K562 (cell line): ENCODE measurements at regions not wholly inside any gene's neighbourhood (a gene's known extent, or its start where the extent isn't known, plus 50 kb on each side); places are given as distances from the start of the nearest gene placed in this dataset.

Experiments
- EZH2 ChIP-seq: IDR thresholded peaks from 2 replicates; pipeline ENCODE4 v1.6.1; 2012; ENCODE audit warnings: low read depth, mild to moderate bottlenecking, inconsistent platforms, low read length, borderline replicate concordance
- RCOR1 ChIP-seq, 2 experiments: IDR thresholded peaks; 2 replicates each; pipeline ENCODE4 v1.6.1; 2012; ENCODE audit warnings: low read depth in 2 of 2, low read length in 2 of 2, borderline replicate concordance in 1 of 2, improper control_type of control experiment in 1 of 2
- SETDB1 ChIP-seq: IDR thresholded peaks from one replicate; pipeline ENCODE4 v1.6.1; 2012; ENCODE audit warnings: low read length, control low read depth, inconsistent platforms
- SMAD4 ChIP-seq: fragments of 250-450 bp; sonication (Bioruptor Pico); conservative IDR thresholded peaks from 2 replicates; pipeline ENCODE4 v1.8.0; 2021; ENCODE audit warnings: inconsistent platforms, mild to moderate bottlenecking, moderate library complexity
- SMARCC2 ChIP-seq: fragments of 450-650 bp; IDR thresholded peaks from 2 replicates; pipeline ENCODE4 v1.6.1; 2017; ENCODE audit warnings: antibody characterized with exemption, moderate library complexity, mild to moderate bottlenecking, low read depth
- TF ChIP-seq, protein P1 (sequence below): fragments of 450-650 bp; IDR thresholded peaks from 2 replicates; pipeline ENCODE4 v1.6.1; 2016
- TF ChIP-seq, protein P2 (sequence below), 3 experiments: IDR thresholded peaks in 2 of 3; conservative IDR thresholded peaks in 1 of 3; 2 replicates each; pipeline ENCODE4 v1.5.1; 2011 to 2012; ENCODE audit warnings: low read length in 3 of 3, mild to moderate bottlenecking in 3 of 3, control low read depth in 2 of 3, improper control_type of control experiment in 1 of 3, inconsistent platforms in 1 of 3, low read depth in 1 of 3, mixed read lengths in 1 of 3, moderate library complexity in 1 of 3; ENCODE audit not compliant: insufficient read depth in 2 of 3

DNA sequence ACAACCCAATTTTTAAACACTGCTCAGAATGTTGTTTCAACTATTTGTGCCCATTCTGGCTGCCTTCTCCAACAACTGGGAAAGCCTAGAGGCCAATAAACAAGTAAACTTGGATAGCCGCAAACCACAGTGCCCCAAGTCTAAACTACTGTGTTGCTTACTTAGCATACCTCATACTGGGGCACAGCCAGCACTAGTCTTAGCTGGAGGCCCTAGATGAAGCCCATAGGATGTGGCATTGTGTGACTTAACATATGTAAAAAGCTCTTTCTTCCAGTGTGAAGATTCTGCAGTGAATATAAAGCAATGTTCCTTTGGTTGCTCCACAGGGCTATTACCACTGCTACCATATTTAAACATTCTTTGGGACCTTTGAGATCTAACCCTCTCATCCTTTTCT, 564.3 kb upstream of the NRSN1 start:
- TF ChIP-seq RCOR1 (IDR thresholded peaks at IDR 0.05; ENCODE audit: borderline replicate concordance in 1 of 2, low read depth in 2 of 2, low read length in 2 of 2) (no peak), SMARCC2 (no peak), EZH2 (no peak), SETDB1 (no peak), SMAD4 (CRISPR knock-in tag) (no peak)
- TF ChIP-seq, protein P1, sequence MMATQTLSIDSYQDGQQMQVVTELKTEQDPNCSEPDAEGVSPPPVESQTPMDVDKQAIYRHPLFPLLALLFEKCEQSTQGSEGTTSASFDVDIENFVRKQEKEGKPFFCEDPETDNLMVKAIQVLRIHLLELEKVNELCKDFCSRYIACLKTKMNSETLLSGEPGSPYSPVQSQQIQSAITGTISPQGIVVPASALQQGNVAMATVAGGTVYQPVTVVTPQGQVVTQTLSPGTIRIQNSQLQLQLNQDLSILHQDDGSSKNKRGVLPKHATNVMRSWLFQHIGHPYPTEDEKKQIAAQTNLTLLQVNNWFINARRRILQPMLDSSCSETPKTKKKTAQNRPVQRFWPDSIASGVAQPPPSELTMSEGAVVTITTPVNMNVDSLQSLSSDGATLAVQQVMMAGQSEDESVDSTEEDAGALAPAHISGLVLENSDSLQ: no peak
- TF ChIP-seq, protein P2, sequence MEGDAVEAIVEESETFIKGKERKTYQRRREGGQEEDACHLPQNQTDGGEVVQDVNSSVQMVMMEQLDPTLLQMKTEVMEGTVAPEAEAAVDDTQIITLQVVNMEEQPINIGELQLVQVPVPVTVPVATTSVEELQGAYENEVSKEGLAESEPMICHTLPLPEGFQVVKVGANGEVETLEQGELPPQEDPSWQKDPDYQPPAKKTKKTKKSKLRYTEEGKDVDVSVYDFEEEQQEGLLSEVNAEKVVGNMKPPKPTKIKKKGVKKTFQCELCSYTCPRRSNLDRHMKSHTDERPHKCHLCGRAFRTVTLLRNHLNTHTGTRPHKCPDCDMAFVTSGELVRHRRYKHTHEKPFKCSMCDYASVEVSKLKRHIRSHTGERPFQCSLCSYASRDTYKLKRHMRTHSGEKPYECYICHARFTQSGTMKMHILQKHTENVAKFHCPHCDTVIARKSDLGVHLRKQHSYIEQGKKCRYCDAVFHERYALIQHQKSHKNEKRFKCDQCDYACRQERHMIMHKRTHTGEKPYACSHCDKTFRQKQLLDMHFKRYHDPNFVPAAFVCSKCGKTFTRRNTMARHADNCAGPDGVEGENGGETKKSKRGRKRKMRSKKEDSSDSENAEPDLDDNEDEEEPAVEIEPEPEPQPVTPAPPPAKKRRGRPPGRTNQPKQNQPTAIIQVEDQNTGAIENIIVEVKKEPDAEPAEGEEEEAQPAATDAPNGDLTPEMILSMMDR (IDR thresholded peaks at IDR 0.05 in 2 of 3, conservative IDR thresholded peaks at IDR 0.05 in 1 of 3; ENCODE audit: insufficient read depth in 2 of 3, low read depth in 1 of 3, low read length in 3 of 3): no peak
